Neural progenitor cell (in vitro differentiated cells): ENCODE measurements at regions not wholly inside any gene's neighbourhood (a gene's known extent, or its start where the extent isn't known, plus 50 kb on each side); places are given as distances from the start of the nearest gene placed in this dataset.
"Not testable (repeated sequence)": the region's sequence is repeated elsewhere in the genome, so short reads cannot be mapped to it uniquely, and the experiment has no call there.

Source experiments
- DNase-seq: peaks from one replicate; pipeline ENCODE4 v3.0.0-alpha.2; 2016; ENCODE audit warnings: low spot score
- H2AFZ ChIP-seq: fragments of 200-600 bp; sonication (generic); replicated peaks from 2 replicates; pipeline ENCODE4 v1.6.1; 2016; ENCODE audit warnings: antibody characterized with exemption
- H3F3A ChIP-seq: fragments of 200-600 bp; sonication (generic); 2 replicates; pipeline ENCODE4 v1.6.1; 2016; ENCODE audit warnings: antibody characterized with exemption, low read depth
- H3K27ac ChIP-seq: fragments of 200-600 bp; sonication (generic); 2 replicates; pipeline ENCODE4 v1.5.1; 2016; ENCODE audit warnings: mild to moderate bottlenecking
- H3K27me3 ChIP-seq: fragments of 200-600 bp; sonication (generic); 2 replicates; pipeline ENCODE4 v1.6.1; 2016; ENCODE audit warnings: mild to moderate bottlenecking, moderate library complexity
- H3K36me3 ChIP-seq: fragments of 200-600 bp; sonication (generic); 2 replicates; pipeline ENCODE4 v1.5.1; 2016
- H3K4me1 ChIP-seq: fragments of 200-600 bp; sonication (generic); 2 replicates; pipeline ENCODE4 v1.6.1; 2016; ENCODE audit warnings: mixed run types
- H3K4me2 ChIP-seq: fragments of 200-600 bp; sonication (generic); 2 replicates; pipeline ENCODE4 v1.6.1; 2016
- H3K4me3 ChIP-seq: fragments of 200-600 bp; sonication (generic); 2 replicates; pipeline ENCODE4 v1.5.1; 2016
- H3K79me2 ChIP-seq: fragments of 200-600 bp; sonication (generic); 2 replicates; pipeline ENCODE4 v1.6.1; 2016; ENCODE audit warnings: low read depth
- H3K9ac ChIP-seq: fragments of 200-600 bp; sonication (generic); 2 replicates; pipeline ENCODE4 v1.6.1; 2016
- H3K9me3 ChIP-seq: fragments of 200-600 bp; sonication (generic); 2 replicates; pipeline ENCODE4 v1.5.1; 2016; ENCODE audit warnings: low read depth
- H4K20me1 ChIP-seq: fragments of 200-600 bp; sonication (generic); 2 replicates; pipeline ENCODE4 v1.6.1; 2016; ENCODE audit warnings: low read depth
- H3K27ac Mint-ChIP-seq: 3 replicates; pipeline ENCODE4 v1.8.0; 2021; ENCODE audit warnings: mixed read lengths
- H3K27me3 Mint-ChIP-seq: 2 replicates; pipeline ENCODE4 v1.8.0; 2022; ENCODE audit warnings: low read depth, mild to moderate bottlenecking, inconsistent platforms, moderate library complexity, mixed read lengths; ENCODE audit not compliant: insufficient read depth
- H3K36me3 Mint-ChIP-seq: 3 replicates; pipeline ENCODE4 v1.8.0; 2021; ENCODE audit warnings: mixed read lengths
- H3K4me1 Mint-ChIP-seq: 3 replicates; pipeline ENCODE4 v1.8.0; 2021; ENCODE audit warnings: mixed read lengths
- H3K4me3 Mint-ChIP-seq: 3 replicates; pipeline ENCODE4 v1.8.0; 2021; ENCODE audit warnings: mild to moderate bottlenecking, moderate library complexity, mixed read lengths
- H3K9me3 Mint-ChIP-seq: 3 replicates; pipeline ENCODE4 v1.8.0; 2020; ENCODE audit warnings: mixed read lengths
- EZH2 ChIP-seq: fragments of 200-600 bp; sonication (generic); IDR thresholded peaks from 2 replicates; pipeline ENCODE4 v1.6.1; 2017; ENCODE audit warnings: antibody characterized with exemption, mild to moderate bottlenecking, moderate library complexity
- EZH2phosphoT487 ChIP-seq: fragments of 200-600 bp; sonication (generic); IDR thresholded peaks from 2 replicates; pipeline ENCODE4 v1.6.1; 2017; ENCODE audit warnings: antibody characterized with exemption
- TF ChIP-seq, protein P1 (sequence below): fragments of 200-600 bp; sonication (generic); IDR thresholded peaks from 2 replicates; pipeline ENCODE4 v1.5.1; 2017; ENCODE audit warnings: antibody characterized with exemption, mild to moderate bottlenecking

DNA sequence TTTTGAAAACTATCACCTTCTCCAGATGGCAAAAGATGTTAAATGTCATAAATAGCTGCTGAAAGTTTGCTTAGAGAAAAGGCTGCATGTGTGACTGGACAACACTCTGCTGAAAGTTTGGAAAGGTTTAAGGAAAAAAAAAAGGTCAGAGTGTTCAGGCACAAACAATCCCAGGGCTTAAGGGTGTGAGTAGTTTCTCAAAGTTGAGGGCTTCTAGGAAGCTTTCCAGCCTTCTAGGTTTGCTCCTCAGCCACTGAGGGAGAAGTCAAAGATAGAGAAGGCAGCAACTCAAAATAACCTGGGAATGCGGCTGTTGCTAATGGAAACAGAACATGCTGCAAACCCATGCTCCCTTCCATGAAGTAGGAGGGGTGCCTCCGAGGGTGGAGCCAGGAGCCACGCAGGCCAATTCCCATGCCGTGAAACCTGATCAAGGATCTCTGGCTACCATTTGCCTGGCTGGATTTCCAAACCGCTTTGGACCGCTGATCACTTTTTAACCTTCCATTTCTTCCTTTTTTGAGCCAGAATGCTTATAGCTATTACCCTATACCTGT is 88.0 kb downstream of the TEX51 start:
- Mint-ChIP-seq H3K36me3 (no peaks in the 10 kb centered on the region), H3K9me3 (peaks cover 8% of the 10 kb centered on the region), H3K27ac (no peak overlapping the region), H3K27me3 (peaks cover 5% of the 10 kb centered on the region), H3K4me3 (no peak overlapping the region), H3K4me1 (no peaks in the 10 kb centered on the region)
- Histone ChIP-seq H3K9me3 (no peaks in the 10 kb centered on the region), H3K36me3 (no peaks in the 10 kb centered on the region), H3K27ac (no peak overlapping the region), H3F3A (no peaks in the 10 kb centered on the region), H4K20me1 (no peaks in the 10 kb centered on the region), H3K9ac (no peak overlapping the region), H3K4me3 (no peak overlapping the region), H3K27me3 (no peaks in the 10 kb centered on the region), H3K79me2 (no peaks in the 10 kb centered on the region), H3K4me1 (no peaks in the 10 kb centered on the region), H3K4me2 (no peak overlapping the region), H2AFZ (no peak overlapping the region)
- DNase-seq, result no peak
- TF ChIP-seq, protein P1, sequence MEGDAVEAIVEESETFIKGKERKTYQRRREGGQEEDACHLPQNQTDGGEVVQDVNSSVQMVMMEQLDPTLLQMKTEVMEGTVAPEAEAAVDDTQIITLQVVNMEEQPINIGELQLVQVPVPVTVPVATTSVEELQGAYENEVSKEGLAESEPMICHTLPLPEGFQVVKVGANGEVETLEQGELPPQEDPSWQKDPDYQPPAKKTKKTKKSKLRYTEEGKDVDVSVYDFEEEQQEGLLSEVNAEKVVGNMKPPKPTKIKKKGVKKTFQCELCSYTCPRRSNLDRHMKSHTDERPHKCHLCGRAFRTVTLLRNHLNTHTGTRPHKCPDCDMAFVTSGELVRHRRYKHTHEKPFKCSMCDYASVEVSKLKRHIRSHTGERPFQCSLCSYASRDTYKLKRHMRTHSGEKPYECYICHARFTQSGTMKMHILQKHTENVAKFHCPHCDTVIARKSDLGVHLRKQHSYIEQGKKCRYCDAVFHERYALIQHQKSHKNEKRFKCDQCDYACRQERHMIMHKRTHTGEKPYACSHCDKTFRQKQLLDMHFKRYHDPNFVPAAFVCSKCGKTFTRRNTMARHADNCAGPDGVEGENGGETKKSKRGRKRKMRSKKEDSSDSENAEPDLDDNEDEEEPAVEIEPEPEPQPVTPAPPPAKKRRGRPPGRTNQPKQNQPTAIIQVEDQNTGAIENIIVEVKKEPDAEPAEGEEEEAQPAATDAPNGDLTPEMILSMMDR, result no peak
- TF ChIP-seq EZH2, result no peak
- no peak for TF ChIP-seq EZH2phosphoT487

DNA sequence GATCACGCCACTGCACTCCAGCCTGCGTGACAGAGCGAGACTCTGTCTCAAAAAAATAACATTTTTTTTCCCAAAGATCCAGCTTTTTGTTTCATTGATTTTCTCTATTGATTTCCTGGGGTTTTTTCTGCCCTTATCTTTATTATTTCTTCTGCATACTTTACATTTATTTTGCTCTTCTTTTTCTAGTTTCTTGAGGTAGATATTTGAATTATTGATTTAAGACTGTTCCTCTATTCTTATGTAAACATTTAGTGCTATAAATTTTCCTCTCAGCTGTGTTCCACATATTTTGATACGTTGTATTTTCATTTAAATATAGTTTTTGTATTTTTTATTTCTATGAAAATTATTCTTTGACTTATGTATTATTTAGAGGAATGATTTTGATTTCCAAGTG is 89.8 kb downstream of the TEX51 start:
- no peaks in the 10 kb centered on the region for H3K4me1 ChIP-seq
- H2AFZ ChIP-seq, result no peak overlapping the region
- no peak overlapping the region for H3K27ac Mint-ChIP-seq
- no peak overlapping the region for H3K27ac ChIP-seq
- H3K27me3 Mint-ChIP-seq, result peaks cover 5% of the 10 kb centered on the region
- H3K36me3 Mint-ChIP-seq, result no peaks in the 10 kb centered on the region
- H3F3A ChIP-seq, result no peaks in the 10 kb centered on the region
- TF ChIP-seq, protein P1, result no peak
- TF ChIP-seq EZH2phosphoT487 (no peak), EZH2 (no peak)
- H3K9me3 ChIP-seq, result no peaks in the 10 kb centered on the region
- H3K36me3 ChIP-seq, result no peaks in the 10 kb centered on the region
- no peaks in the 10 kb centered on the region for H3K27me3 ChIP-seq
- H3K4me2 ChIP-seq, result no peak overlapping the region
- no peak overlapping the region for H3K4me3 ChIP-seq
- peaks cover 8% of the 10 kb centered on the region for H3K9me3 Mint-ChIP-seq
- no peaks in the 10 kb centered on the region for H3K79me2 ChIP-seq
- no peak for DNase-seq
- no peaks in the 10 kb centered on the region for H3K4me1 Mint-ChIP-seq
- H3K9ac ChIP-seq, result no peak overlapping the region
- H4K20me1 ChIP-seq, result no peaks in the 10 kb centered on the region
- no peak overlapping the region for H3K4me3 Mint-ChIP-seq

DNA sequence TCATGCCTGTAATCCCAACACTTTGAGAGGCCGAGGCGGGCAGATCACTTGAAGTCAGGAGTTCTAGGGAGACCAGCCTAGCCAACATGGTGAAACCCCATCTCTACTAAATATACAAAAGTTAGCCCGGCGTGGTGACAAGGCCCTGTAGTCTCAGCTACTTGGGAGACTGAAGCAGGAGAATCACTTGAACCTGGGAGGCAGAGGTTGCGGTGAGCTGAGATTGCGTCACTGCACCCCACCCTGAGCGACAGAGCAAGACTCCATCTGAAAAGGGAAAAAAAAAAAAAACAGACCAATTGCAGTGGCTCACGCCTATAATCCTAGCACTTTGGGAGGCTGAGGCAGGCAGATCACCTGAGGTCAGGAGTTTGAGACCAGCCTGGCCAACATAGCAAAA is 90.4 kb downstream of the TEX51 start:
- not testable (repeated sequence) for H3K4me3 ChIP-seq, DNase-seq, H3K4me1 Mint-ChIP-seq, H3K9me3 Mint-ChIP-seq, H2AFZ ChIP-seq, H3K27me3 Mint-ChIP-seq, H3K36me3 Mint-ChIP-seq, H3K4me2 ChIP-seq, H3K9me3 ChIP-seq, H3K27ac Mint-ChIP-seq, H3K27me3 ChIP-seq, H3K9ac ChIP-seq, H3F3A ChIP-seq, H4K20me1 ChIP-seq, H3K79me2 ChIP-seq, H3K36me3 ChIP-seq, H3K4me1 ChIP-seq, H3K27ac ChIP-seq, H3K4me3 Mint-ChIP-seq

DNA sequence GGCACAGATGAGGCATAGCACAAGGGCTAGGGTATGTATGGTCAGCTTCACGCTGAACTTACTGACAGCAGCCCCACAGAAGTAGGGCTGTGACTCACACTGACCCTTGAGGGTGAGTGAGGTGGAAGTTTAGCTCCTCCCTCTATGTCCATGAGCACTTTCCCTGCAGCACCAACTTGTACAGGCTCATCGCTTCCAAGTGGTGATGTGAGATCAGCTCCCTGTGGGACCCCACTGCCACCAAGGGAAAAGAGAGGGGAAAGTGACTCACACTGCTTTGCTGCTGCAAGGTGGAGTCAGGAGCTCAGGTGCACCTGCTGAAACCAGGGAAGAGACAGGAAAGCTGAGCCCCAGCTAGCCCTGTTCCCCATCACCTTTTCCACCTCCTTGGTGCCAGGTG is 91.5 kb downstream of the TEX51 start:
- H3K36me3 ChIP-seq, result no peaks in the 10 kb centered on the region
- DNase-seq, result no peak
- no peaks in the 10 kb centered on the region for H3K4me1 ChIP-seq
- Mint-ChIP-seq H3K36me3 (no peaks in the 10 kb centered on the region), H3K27ac (no peak overlapping the region), H3K27me3 (peaks cover 5% of the 10 kb centered on the region), H3K9me3 (peaks cover 8% of the 10 kb centered on the region), H3K4me3 (no peak overlapping the region), H3K4me1 (no peaks in the 10 kb centered on the region)
- H3K27me3 ChIP-seq, result no peaks in the 10 kb centered on the region
- no peaks in the 10 kb centered on the region for H3K9me3 ChIP-seq
- no peak overlapping the region for H3K4me3 ChIP-seq
- H3K79me2 ChIP-seq, result no peaks in the 10 kb centered on the region
- H3K27ac ChIP-seq, result no peak overlapping the region
- H2AFZ ChIP-seq, result no peak overlapping the region
- no peak overlapping the region for H3K4me2 ChIP-seq
- no peaks in the 10 kb centered on the region for H4K20me1 ChIP-seq
- no peak for TF ChIP-seq EZH2
- TF ChIP-seq EZH2phosphoT487, result no peak
- TF ChIP-seq, protein P1, result no peak
- no peaks in the 10 kb centered on the region for H3F3A ChIP-seq
- no peak overlapping the region for H3K9ac ChIP-seq
